ENCODE measurements at regions not wholly inside any gene's neighbourhood (a gene's known extent, or its start where the extent isn't known, plus 50 kb on each side); places are given as distances from the start of the nearest gene placed in this dataset.

- no peaks in the 10 kb centered on the region for H4K20me1 ChIP-seq (ENCODE audit: insufficient read depth, low read length)
- BruUV-seq (replicated peaks): no TSS peak
- ChIA-PET CTCF (ENCODE audit: unreplicated experiment) (no interaction called here), POLR2A (interaction anchor here (1.0 kb wide), 1 partner anchor 582 kb away, joined by 7 read pairs; no protein-coding TSS in a partner anchor)
- no peaks in the 10 kb centered on the region for H3K9me2 ChIP-seq (ENCODE audit: insufficient read depth, low read length)
- intact Hi-C loops (cut with micrococcal nuclease; ENCODE audit: unreplicated experiment): no loop called here
- H3K27ac ChIP-seq (ENCODE audit: low read depth, low read length, poor library complexity, severe bottlenecking): no peak overlapping the region
- no peaks in the 10 kb centered on the region for H3K9me3 ChIP-seq (ENCODE audit: low read length)
- no peak overlapping the region for H3K4me3 ChIP-seq (ENCODE audit: low read depth, low read length, poor library complexity, severe bottlenecking)
- no peak overlapping the region for H3K4me2 ChIP-seq (ENCODE audit: low read length)
- no peak for TF ChIP-seq CTCF (conservative IDR thresholded peaks at IDR 0.05; ENCODE audit: low read length)
- TF ChIP-seq EZH2phosphoT487 (IDR thresholded peaks at IDR 0.05; ENCODE audit: borderline replicate concordance, low read depth, low read length): no peak
- H3K36me3 ChIP-seq (ENCODE audit: insufficient read depth, low read length): no peaks in the 10 kb centered on the region
- no peak for DNase-seq (ENCODE audit: low spot score)
- H3K4me1 ChIP-seq (ENCODE audit: insufficient read depth, low read length, poor library complexity, severe bottlenecking): no peaks in the 10 kb centered on the region
- H3K79me2 ChIP-seq (ENCODE audit: insufficient read depth, low read depth, low read length): no peaks in the 10 kb centered on the region
- no peak overlapping the region for H2AFZ ChIP-seq (ENCODE audit: low read length)
Observed at GRCh38 chr2:217622205-217623060, 380.4 kb downstream of the TNS1 start.

- no peak for DNase-seq (ENCODE audit: low spot score)
- POLR2A ChIA-PET: no interaction called here
- H3K27ac ChIP-seq (ENCODE audit: low read depth, low read length, poor library complexity, severe bottlenecking): no peak overlapping the region
- BruUV-seq (replicated peaks): no TSS peak
- no peak overlapping the region for H3K4me2 ChIP-seq (ENCODE audit: low read length)
- TF ChIP-seq CTCF (conservative IDR thresholded peaks at IDR 0.05; ENCODE audit: low read length) (no peak), EZH2phosphoT487 (IDR thresholded peaks at IDR 0.05; ENCODE audit: borderline replicate concordance, low read depth, low read length) (no peak)
- H2AFZ ChIP-seq (ENCODE audit: low read length): no peak overlapping the region
- no peak overlapping the region for H3K4me3 ChIP-seq (ENCODE audit: low read depth, low read length, poor library complexity, severe bottlenecking)
- no peaks in the 10 kb centered on the region for H3K79me2 ChIP-seq (ENCODE audit: insufficient read depth, low read depth, low read length)
- H3K36me3 ChIP-seq (ENCODE audit: insufficient read depth, low read length): no peaks in the 10 kb centered on the region
- intact Hi-C loops (cut with micrococcal nuclease; ENCODE audit: unreplicated experiment): no loop called here
- no peaks in the 10 kb centered on the region for H3K4me1 ChIP-seq (ENCODE audit: insufficient read depth, low read length, poor library complexity, severe bottlenecking)
- CTCF ChIA-PET (ENCODE audit: unreplicated experiment): no interaction called here
- no peaks in the 10 kb centered on the region for H3K9me2 ChIP-seq (ENCODE audit: insufficient read depth, low read length)
- no peaks in the 10 kb centered on the region for H3K9me3 ChIP-seq (ENCODE audit: low read length)
- no peaks in the 10 kb centered on the region for H4K20me1 ChIP-seq (ENCODE audit: insufficient read depth, low read length)
Observed at GRCh38 chr2:217621391-217621801, 381.4 kb downstream of the TNS1 start.

- Histone ChIP-seq H4K20me1 (ENCODE audit: insufficient read depth, low read length) (no peaks in the 10 kb centered on the region), H3K9me2 (ENCODE audit: insufficient read depth, low read length) (no peaks in the 10 kb centered on the region), H3K4me1 (ENCODE audit: insufficient read depth, low read length, poor library complexity, severe bottlenecking) (no peaks in the 10 kb centered on the region), H2AFZ (ENCODE audit: low read length) (no peak overlapping the region), H3K27ac (ENCODE audit: low read depth, low read length, poor library complexity, severe bottlenecking) (no peak overlapping the region), H3K4me3 (ENCODE audit: low read depth, low read length, poor library complexity, severe bottlenecking) (no peak overlapping the region), H3K4me2 (ENCODE audit: low read length) (no peak overlapping the region), H3K79me2 (ENCODE audit: insufficient read depth, low read depth, low read length) (no peaks in the 10 kb centered on the region), H3K9me3 (ENCODE audit: low read length) (no peaks in the 10 kb centered on the region), H3K36me3 (ENCODE audit: insufficient read depth, low read length) (no peaks in the 10 kb centered on the region)
- CTCF ChIA-PET (ENCODE audit: unreplicated experiment): no interaction called here
- intact Hi-C loops (cut with micrococcal nuclease; ENCODE audit: unreplicated experiment): no loop called here
- DNase-seq (ENCODE audit: low spot score): no peak
- no TSS peak for BruUV-seq (replicated peaks)
- POLR2A ChIA-PET: interaction anchor here (0.7 kb wide), 1 partner anchor 23 kb away, joined by 3 read pairs; no protein-coding TSS in a partner anchor
- TF ChIP-seq CTCF (conservative IDR thresholded peaks at IDR 0.05; ENCODE audit: low read length): no peak
Observed at GRCh38 chr2:217618744-217619143, 384.1 kb downstream of the TNS1 start.
